SK-N-SH treated with all-trans-retinoic acid at 6 μM for 48 hours (cell line): ENCODE measurements at regions not wholly inside any gene's neighbourhood (a gene's known extent, or its start where the extent isn't known, plus 50 kb on each side); places are given as distances from the start of the nearest gene placed in this dataset.

ENCODE experiments used
- ATAC-seq: fragments of 200-7000 bp; cut with Tn5 transposase; 3 replicates; pipeline ENCODE4 v1.9.1; 2020; ENCODE audit warnings: mild to moderate bottlenecking, moderate library complexity
- ARNTL ChIP-seq: fragments of 450-650 bp; formaldehyde crosslinking; IDR thresholded peaks from 2 replicates; pipeline ENCODE4 v1.5.0; 2020; ENCODE audit warnings: low read depth, mild to moderate bottlenecking, moderate library complexity, borderline replicate concordance
- BACH2 ChIP-seq: fragments of 250-450 bp; sonication (Bioruptor Pico); IDR thresholded peaks from 2 replicates; pipeline ENCODE4 v1.9.0; 2021; ENCODE audit warnings: mild to moderate bottlenecking, borderline replicate concordance
- CSDC2 ChIP-seq: fragments of 250-450 bp; sonication (Bioruptor Pico); IDR thresholded peaks from 2 replicates; pipeline ENCODE4 v1.5.0; 2020; ENCODE audit warnings: mild to moderate bottlenecking, moderate library complexity
- CSRNP3 ChIP-seq: fragments of 250-450 bp; sonication (Bioruptor Pico); IDR thresholded peaks from 2 replicates; pipeline ENCODE4 v1.5.1; 2021; ENCODE audit warnings: mild to moderate bottlenecking, moderate library complexity
- ESRRG ChIP-seq: fragments of 250-450 bp; sonication (Bioruptor Pico); IDR thresholded peaks from 2 replicates; pipeline ENCODE4 v1.6.1; 2021; ENCODE audit warnings: mild to moderate bottlenecking
- GLIS3 ChIP-seq: fragments of 250-450 bp; sonication (Bioruptor Pico); IDR thresholded peaks from 2 replicates; pipeline ENCODE4 v1.5.0; 2020; ENCODE audit warnings: mild to moderate bottlenecking, moderate library complexity
- ISL1 ChIP-seq: fragments of 250-450 bp; sonication (Bioruptor Pico); IDR thresholded peaks from 2 replicates; pipeline ENCODE4 v2.1.2; 2022; ENCODE audit warnings: mild to moderate bottlenecking, moderate library complexity
- OSR1 ChIP-seq: fragments of 250-450 bp; sonication (Bioruptor Pico); IDR thresholded peaks from 2 replicates; pipeline ENCODE4 v1.8.0; 2022; ENCODE audit warnings: moderate library complexity, mild to moderate bottlenecking, inconsistent platforms
- PATZ1 ChIP-seq: fragments of 250-450 bp; sonication (Bioruptor Pico); IDR thresholded peaks from 2 replicates; pipeline ENCODE4 v1.8.0; 2020; ENCODE audit warnings: mild to moderate bottlenecking, moderate library complexity, borderline replicate concordance
- POU6F1 ChIP-seq: fragments of 250-450 bp; sonication (Bioruptor Pico); IDR thresholded peaks from 2 replicates; pipeline ENCODE4 v1.8.0; 2021; ENCODE audit warnings: low read depth, mild to moderate bottlenecking, moderate library complexity, borderline replicate concordance
- RARB ChIP-seq: fragments of 250-450 bp; sonication (Bioruptor Pico); IDR thresholded peaks from 2 replicates; pipeline ENCODE4 v1.8.0; 2021; ENCODE audit warnings: mild to moderate bottlenecking, moderate library complexity
- SNAI2 ChIP-seq: fragments of 250-450 bp; sonication (Bioruptor Pico); IDR thresholded peaks from 2 replicates; pipeline ENCODE4 v1.5.0; 2020; ENCODE audit warnings: mild to moderate bottlenecking, moderate library complexity
- TCF4 ChIP-seq: fragments of 250-450 bp; sonication (Bioruptor Pico); IDR thresholded peaks from 2 replicates; pipeline ENCODE4 v1.8.0; 2021; ENCODE audit warnings: mild to moderate bottlenecking, moderate library complexity, borderline replicate concordance
- TOX ChIP-seq: fragments of 250-450 bp; sonication (Bioruptor Pico); IDR thresholded peaks from 2 replicates; pipeline ENCODE4 v1.8.0; 2021; ENCODE audit warnings: mild to moderate bottlenecking, moderate library complexity, borderline replicate concordance
- TSHZ2 ChIP-seq: fragments of 250-450 bp; sonication (Bioruptor Pico); IDR thresholded peaks from 2 replicates; pipeline ENCODE4 v1.5.0; 2020; ENCODE audit warnings: mild to moderate bottlenecking, moderate library complexity
- ZC3H10 ChIP-seq: fragments of 250-450 bp; sonication (Bioruptor Pico); IDR thresholded peaks from 2 replicates; pipeline ENCODE4 v1.5.1; 2021; ENCODE audit warnings: mild to moderate bottlenecking, moderate library complexity
- ZFP3 ChIP-seq: fragments of 250-450 bp; sonication (Bioruptor Pico); IDR thresholded peaks from 2 replicates; pipeline ENCODE4 v1.5.0; 2020; ENCODE audit warnings: mild to moderate bottlenecking, moderate library complexity
- ZFP30 ChIP-seq: fragments of 450-650 bp; formaldehyde crosslinking; IDR thresholded peaks from 2 replicates; pipeline ENCODE4 v1.5.0; 2022; ENCODE audit warnings: mild to moderate bottlenecking, moderate library complexity
- ZNF565 ChIP-seq: fragments of 450-650 bp; formaldehyde crosslinking; conservative IDR thresholded peaks from 2 replicates; pipeline ENCODE4 v1.5.0; 2020; ENCODE audit warnings: low read depth, mild to moderate bottlenecking, moderate library complexity
- ZNF70 ChIP-seq: fragments of 450-650 bp; formaldehyde crosslinking; IDR thresholded peaks from 2 replicates; pipeline ENCODE4 v1.5.0; 2020; ENCODE audit warnings: mild to moderate bottlenecking, moderate library complexity

DNA sequence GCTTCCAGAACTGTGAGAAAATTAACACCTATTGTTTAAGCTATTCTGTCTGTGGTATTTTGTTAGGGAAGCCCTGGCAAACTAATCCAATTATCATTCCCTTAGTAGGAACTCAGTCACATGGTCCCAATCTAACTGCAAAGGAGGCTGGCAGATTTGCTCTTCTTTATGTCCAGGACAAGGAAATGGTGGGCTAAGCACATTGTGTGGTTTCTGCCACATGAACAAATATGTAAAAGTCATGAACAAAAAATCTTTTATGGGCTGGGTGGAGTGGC, 278.6 kb upstream of the RPL38 start:
- ATAC-seq: no peak
- TF ChIP-seq ZNF70 (CRISPR knock-in tag) (no peak), RARB (no peak), CSRNP3 (CRISPR knock-in tag) (no peak), ISL1 (CRISPR knock-in tag) (no peak), OSR1 (CRISPR knock-in tag) (no peak), TCF4 (CRISPR knock-in tag) (no peak), ESRRG (CRISPR knock-in tag) (no peak)

- no peak for TF ChIP-seq CSRNP3 (CRISPR knock-in tag)
- no peak for TF ChIP-seq ZFP3 (CRISPR knock-in tag)
- no peak for TF ChIP-seq ZNF70 (CRISPR knock-in tag)
- no peak for TF ChIP-seq ZFP30
- TF ChIP-seq ARNTL (CRISPR knock-in tag): no peak
- no peak for TF ChIP-seq SNAI2 (CRISPR knock-in tag)
- TF ChIP-seq CSDC2: no peak
- no peak for TF ChIP-seq GLIS3 (CRISPR knock-in tag)
- no peak for TF ChIP-seq ESRRG (CRISPR knock-in tag)
- TF ChIP-seq OSR1 (CRISPR knock-in tag): no peak
- no peak for TF ChIP-seq POU6F1 (CRISPR knock-in tag)
- no peak for TF ChIP-seq ZNF565 (CRISPR knock-in tag)
- no peak for TF ChIP-seq TOX
- no peak for TF ChIP-seq TSHZ2 (CRISPR knock-in tag)
- TF ChIP-seq TCF4 (CRISPR knock-in tag): no peak
- no peak for TF ChIP-seq RARB
- no peak for TF ChIP-seq ISL1 (CRISPR knock-in tag)
- no peak for TF ChIP-seq PATZ1
- TF ChIP-seq ZC3H10: no peak
- ATAC-seq: no peak
Measured at GRCh38 chr17:73929860-73930430, 273.5 kb upstream of the RPL38 start.

- TF ChIP-seq CSDC2 (no peak), RARB (no peak), BACH2 (no peak), OSR1 (CRISPR knock-in tag) (no peak), ESRRG (CRISPR knock-in tag) (no peak), GLIS3 (CRISPR knock-in tag) (no peak), CSRNP3 (CRISPR knock-in tag) (no peak), ZFP3 (CRISPR knock-in tag) (no peak)
- no peak for ATAC-seq
Measured at GRCh38 chr17:73932216-73932749, 271.2 kb upstream of the RPL38 start.
